ENCODE measurements at regions not wholly inside any gene's neighbourhood (a gene's known extent, or its start where the extent isn't known, plus 50 kb on each side); places are given as distances from the start of the nearest gene placed in this dataset.

DNA sequence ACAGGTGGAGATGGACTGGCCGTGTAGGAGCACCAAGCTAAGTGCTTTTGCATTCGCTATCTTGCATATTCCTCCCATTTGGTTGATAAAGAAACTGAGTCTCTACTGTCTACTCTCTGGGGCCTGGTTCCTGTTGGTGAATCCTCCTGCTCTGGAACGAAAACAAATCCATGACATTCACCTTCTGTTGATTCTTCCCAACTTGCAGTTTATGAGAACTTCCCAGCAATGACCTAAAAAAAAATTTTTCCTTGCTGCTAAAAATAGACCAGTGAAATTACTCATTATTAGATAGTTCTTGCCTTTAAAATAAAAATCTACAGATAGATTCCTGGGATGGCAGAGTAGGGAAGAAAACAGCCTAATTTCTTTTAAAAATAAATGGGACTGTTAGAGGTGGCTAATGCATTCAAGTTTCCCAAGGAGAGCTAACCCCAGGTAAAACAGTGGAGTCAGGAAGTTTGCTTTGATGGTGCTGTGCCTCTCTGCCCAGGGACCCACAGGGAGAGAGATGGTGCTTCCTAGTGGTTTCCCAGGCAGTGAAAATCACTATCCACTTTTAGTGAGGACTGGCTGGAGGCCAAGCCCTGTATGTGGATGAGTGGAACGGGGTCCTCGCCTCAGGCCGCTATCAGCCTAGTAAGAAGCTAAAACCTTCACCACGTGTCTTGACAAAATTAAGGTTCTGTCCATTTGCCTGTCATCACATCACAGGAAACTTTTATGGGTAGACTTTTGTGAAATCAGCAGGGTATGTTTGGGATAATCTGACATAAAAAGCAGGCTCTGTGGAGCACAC is 68.4 kb upstream of the NR3C1 start:
- TF ChIP-seq CTCF (IDR thresholded peaks at IDR 0.05; ENCODE audit: poor library complexity), result no peak
- no peak for TF ChIP-seq EZH2 (IDR thresholded peaks at IDR 0.05; ENCODE audit: borderline replicate concordance)

All from hepatocyte (in vitro differentiated cells).